ENCODE measurements at regions not wholly inside any gene's neighbourhood (a gene's known extent, or its start where the extent isn't known, plus 50 kb on each side); places are given as distances from the start of the nearest gene placed in this dataset.

- Histone ChIP-seq H3K4me3 (no peak overlapping the region), H3K27ac (no peak overlapping the region), H3K36me3 (no peaks in the 10 kb centered on the region), H3K27me3 (no peaks in the 10 kb centered on the region), H3K4me1 (no peaks in the 10 kb centered on the region), H3K9me3 (no peaks in the 10 kb centered on the region)
- TF ChIP-seq CTCF (IDR thresholded peaks at IDR 0.05) (no peak), POLR2A (IDR thresholded peaks at IDR 0.05) (no peak)
- no peak for DNase-seq
Measured at GRCh38 chr2:176583607-176584006, 314.4 kb downstream of the MTX2 start.

GRCh38 chr2:176584333-176584732 is 315.1 kb downstream of the MTX2 start:
- Histone ChIP-seq H3K4me1 (no peaks in the 10 kb centered on the region), H3K36me3 (no peaks in the 10 kb centered on the region), H3K9me3 (no peaks in the 10 kb centered on the region), H3K27ac (no peak overlapping the region), H3K4me3 (no peak overlapping the region), H3K27me3 (no peaks in the 10 kb centered on the region)
- no peak for TF ChIP-seq CTCF (IDR thresholded peaks at IDR 0.05)
- no peak for TF ChIP-seq POLR2A (IDR thresholded peaks at IDR 0.05)
- no peak for DNase-seq

GRCh38 chr2:176585291-176585690 is 316.0 kb downstream of the MTX2 start:
- Histone ChIP-seq H3K27ac (no peak overlapping the region), H3K4me3 (no peak overlapping the region), H3K4me1 (no peaks in the 10 kb centered on the region), H3K9me3 (no peaks in the 10 kb centered on the region), H3K36me3 (no peaks in the 10 kb centered on the region), H3K27me3 (no peaks in the 10 kb centered on the region)
- no peak for DNase-seq
- no peak for TF ChIP-seq POLR2A (IDR thresholded peaks at IDR 0.05)

- no peaks in the 10 kb centered on the region for H3K36me3 ChIP-seq
- no peak overlapping the region for H3K4me3 ChIP-seq
- H3K27me3 ChIP-seq = no peaks in the 10 kb centered on the region
- H3K4me1 ChIP-seq = no peaks in the 10 kb centered on the region
- no peak for TF ChIP-seq POLR2A (IDR thresholded peaks at IDR 0.05)
- no peak for TF ChIP-seq CTCF (IDR thresholded peaks at IDR 0.05)
- DNase-seq = no peak
- H3K27ac ChIP-seq = no peak overlapping the region
- H3K9me3 ChIP-seq = no peaks in the 10 kb centered on the region
Measured at GRCh38 chr2:176585791-176586190, 316.5 kb downstream of the MTX2 start.

- Histone ChIP-seq H3K27me3 (no peaks in the 10 kb centered on the region), H3K36me3 (no peaks in the 10 kb centered on the region), H3K4me3 (no peak overlapping the region), H3K9me3 (no peaks in the 10 kb centered on the region), H3K4me1 (no peaks in the 10 kb centered on the region), H3K27ac (no peak overlapping the region)
- TF ChIP-seq POLR2A (IDR thresholded peaks at IDR 0.05) (no peak), CTCF (IDR thresholded peaks at IDR 0.05) (no peak)
- no peak for DNase-seq
Measured at GRCh38 chr2:176589287-176589686, 320.0 kb downstream of the MTX2 start.

- no peak for TF ChIP-seq POLR2A (IDR thresholded peaks at IDR 0.05)
- no peak for TF ChIP-seq CTCF (IDR thresholded peaks at IDR 0.05)
- H3K4me3 ChIP-seq = no peak overlapping the region
- H3K4me1 ChIP-seq = no peaks in the 10 kb centered on the region
- no peak for DNase-seq
- no peaks in the 10 kb centered on the region for H3K36me3 ChIP-seq
- H3K9me3 ChIP-seq = no peaks in the 10 kb centered on the region
- H3K27ac ChIP-seq = no peak overlapping the region
- H3K27me3 ChIP-seq = no peaks in the 10 kb centered on the region
Measured at GRCh38 chr2:176589825-176590440, 320.7 kb downstream of the MTX2 start.

All from Peyer's patch (tissue), 4 donors.